Fibroblast of peridontal ligament (primary cell): ENCODE measurements at regions not wholly inside any gene's neighbourhood (a gene's known extent, or its start where the extent isn't known, plus 50 kb on each side); places are given as distances from the start of the nearest gene placed in this dataset.

ENCODE experiments used
- DNase-seq: peaks from one replicate; pipeline ENCODE4 v3.0.0-alpha.2; 2010; ENCODE audit errors: extremely low read depth

DNA sequence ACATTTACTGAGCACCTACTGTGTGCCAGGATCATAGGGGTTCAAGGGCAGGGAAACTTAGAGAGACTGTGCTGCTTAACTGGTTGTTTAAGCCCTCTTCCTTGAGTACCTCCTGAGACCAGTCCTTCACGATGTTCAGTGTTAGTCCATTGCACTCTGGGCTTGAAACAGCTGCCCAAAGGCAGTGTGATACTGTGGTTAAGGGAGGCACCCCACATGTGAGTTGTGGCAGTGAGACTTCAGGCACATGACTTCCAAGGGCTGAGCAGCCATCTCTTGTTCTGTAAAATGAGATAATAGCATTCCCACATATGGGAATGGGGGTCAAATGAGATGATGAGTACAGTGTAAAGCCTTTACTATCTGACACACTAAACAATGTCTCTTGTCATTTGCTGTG, 75.1 kb downstream of the LINGO1 start:
- no peak for DNase-seq

DNA sequence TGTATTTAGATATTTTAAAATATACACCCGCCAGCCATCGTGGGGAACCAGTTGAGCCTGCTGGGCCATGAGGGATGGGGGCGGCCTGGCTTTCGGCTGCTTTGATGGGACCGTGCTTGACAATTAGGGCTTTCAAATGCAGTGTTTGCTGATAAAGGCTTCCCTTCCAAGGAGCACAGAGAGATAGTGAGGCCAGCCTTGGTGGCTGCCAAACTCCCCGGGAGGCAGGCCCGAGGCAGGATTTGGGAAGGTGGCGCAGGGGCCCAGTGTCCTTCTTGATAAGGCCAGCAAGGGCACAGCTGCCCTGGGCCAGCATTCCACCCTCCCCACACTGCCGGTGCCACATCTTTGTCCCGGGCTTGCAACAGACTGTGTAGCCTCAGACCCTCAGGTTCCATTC, 75.6 kb downstream of the LINGO1 start:
- DNase-seq, result no peak

DNA sequence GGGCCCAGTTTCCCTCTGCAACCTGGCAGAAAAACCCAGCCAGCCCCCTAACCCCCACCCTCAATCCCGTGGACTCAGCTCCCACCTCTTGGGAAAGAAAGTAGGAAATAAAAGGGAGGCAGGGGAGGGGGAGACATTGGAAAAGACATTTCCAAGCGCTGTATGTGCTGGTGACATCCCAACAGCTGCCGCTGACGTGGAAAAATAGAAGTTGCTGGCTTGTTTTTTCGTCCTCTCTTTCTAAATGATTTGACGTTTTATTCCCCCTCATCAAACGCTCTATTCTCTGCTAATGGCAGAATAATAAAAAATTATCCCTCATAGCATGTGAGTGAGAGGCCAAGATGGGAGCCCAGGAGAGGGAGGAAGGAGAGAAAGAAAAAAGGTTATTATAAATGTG, 76.1 kb downstream of the LINGO1 start:
- no peak for DNase-seq

DNA sequence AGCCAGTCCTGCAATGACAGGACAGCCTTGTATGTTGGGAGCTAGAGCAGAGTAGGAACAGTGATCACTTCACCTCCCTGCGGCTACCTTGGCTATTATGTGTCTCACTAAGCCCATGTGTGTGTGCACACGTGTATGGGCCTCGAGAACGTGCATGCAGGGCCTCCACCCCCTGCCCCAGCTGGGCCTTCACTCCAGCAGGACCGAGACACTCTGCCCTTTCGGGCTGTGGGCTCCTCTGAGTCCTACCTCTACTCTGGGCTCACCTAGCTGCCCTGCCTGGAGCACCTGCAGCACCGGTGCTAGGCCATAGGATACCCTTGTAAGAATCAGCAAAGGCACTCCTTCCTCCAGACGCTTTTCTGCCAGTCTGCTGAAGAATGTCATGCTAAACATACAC, 77.5 kb downstream of the LINGO1 start:
- no peak for DNase-seq

DNA sequence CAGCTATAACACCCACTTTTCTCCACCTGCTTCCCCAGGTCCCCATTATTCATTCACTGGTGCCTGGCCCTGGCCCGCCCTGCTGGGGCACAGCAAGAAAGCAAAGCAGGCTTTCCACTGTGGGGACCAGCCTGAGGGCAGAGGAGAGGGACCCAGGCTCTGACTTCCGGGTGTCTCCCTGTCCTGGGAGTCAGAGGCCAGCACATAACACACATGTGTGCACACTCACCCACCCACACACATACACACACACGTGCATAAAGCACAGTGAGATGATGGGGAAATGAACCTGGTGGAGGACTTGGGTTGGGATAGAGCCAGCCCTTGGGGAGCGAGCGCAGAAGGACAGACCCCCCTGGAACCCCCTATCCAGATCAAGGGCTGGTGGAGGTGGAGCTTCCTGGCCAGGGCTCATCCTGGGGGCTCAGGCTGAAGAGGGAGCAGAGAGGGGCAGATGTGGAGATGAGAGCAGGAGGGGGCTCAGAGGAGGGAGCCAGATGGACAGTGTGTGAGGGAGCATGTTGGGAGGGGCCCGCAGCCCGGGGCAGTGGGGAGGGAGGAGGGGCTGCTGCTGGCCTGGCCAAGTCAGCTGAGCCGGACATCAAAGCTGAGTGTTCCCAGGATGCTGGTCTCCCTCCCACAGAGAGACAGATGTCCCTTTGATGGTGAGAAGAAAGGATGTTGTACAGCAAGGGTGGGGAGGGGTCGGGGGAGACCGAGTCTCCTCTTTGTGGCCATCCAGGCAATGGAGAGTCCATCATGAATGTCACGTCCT, 78.2 kb downstream of the LINGO1 start:
- no peak for DNase-seq

DNA sequence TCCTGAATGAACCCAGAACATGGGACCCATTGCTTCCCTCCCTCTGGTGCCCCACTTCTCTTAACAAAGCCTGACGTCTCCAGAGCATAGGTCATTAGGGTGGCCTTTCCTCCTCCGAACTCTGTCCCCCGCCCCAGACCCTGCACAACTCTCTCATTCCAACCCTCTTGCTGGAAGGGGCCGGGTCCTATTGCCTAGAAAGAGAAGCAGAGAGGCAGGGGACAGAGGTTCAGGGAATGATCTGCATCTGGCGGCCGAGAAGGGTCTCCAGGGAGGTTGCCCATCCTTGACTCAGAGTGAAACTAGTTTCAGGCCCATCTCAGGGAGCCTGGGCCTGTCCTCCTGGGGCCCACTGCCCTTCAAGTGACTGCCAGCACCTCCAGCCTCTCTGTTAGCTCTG, 79.0 kb downstream of the LINGO1 start:
- no peak for DNase-seq

DNA sequence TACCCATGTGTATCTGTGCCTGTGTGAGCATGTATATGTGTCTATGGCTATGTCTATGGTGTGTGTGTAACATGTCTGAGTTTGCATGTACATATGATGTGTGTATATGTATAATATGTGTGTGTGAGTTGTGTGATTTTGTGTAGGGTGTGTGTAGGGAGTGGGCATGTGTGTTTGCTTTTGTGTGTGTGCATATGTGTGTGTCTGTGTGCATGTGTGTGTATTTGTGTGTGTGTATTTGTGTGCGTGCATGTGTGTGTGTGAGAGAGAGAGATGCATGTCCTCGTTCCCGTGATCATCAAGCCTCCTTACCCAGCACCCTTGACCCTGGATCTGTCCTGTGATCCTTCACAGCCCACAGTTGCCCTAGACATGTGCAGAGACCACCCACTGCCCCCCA, 79.5 kb downstream of the LINGO1 start:
- DNase-seq, result no peak

DNA sequence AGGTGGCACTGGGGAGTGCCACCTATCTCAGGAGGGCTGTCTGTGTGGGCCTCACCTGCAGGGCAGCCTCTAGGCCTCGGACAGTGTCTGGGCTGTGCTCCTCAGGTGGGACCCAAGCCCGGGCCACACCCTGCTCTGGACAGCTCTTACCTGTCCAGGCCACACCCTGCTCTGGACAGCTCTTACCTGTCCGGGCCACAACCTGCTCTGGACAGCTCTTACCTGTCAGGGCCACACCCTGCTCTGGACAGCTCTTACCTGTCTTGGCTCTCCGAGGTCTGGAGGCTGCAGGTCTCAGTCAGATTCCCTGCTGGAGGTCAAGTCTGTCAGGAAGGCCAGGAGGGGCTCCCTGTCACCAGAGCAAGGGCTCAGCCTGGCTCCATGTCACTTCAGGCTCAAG, 80.6 kb downstream of the LINGO1 start:
- DNase-seq, result no peak

DNA sequence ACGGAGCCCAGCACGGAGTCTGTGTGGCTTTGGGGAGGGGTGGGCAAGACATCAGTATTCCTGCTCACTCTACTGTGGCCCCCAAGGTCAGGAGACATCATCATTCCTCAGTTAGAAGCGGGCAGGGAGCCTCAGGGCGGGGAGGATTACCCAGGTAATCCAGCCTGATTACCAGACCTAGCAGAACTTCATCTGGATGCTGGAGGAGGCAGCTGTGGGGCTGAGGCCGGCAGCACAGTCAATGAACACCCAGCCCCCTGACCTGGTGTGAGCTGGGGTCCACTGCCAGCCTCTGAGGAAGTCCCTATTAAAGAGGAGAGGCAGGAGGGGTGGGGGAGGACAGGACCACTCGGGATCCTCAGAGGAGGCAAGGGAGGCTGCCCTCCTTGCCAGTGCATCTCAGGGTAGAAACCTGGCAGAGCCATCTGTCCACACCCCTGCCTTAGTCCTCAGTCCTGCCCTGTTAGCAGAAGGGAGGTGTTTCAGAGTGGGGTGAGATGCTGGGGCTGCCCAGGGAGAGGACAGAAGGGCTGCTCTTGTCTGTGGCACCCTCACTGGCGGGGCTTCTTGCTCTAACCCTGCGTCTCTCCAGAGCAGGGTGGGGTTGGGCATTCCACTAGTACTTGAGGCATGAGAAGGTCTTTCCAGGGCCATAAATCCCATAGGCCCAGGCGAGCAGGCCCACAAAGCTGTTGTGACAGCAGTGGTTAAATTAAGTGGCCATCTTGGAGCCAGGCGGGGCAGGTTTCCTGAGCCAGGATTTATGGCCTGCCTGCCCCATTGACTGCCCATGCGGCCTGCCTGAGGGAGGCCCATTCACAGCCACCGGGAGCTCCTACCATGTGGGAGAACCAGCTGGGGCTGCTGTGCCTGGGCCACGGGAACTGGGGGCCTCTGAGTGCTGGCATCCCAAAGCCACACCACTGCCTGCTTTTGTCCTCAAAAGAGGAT, 82.1 kb downstream of the LINGO1 start:
- no peak for DNase-seq

DNA sequence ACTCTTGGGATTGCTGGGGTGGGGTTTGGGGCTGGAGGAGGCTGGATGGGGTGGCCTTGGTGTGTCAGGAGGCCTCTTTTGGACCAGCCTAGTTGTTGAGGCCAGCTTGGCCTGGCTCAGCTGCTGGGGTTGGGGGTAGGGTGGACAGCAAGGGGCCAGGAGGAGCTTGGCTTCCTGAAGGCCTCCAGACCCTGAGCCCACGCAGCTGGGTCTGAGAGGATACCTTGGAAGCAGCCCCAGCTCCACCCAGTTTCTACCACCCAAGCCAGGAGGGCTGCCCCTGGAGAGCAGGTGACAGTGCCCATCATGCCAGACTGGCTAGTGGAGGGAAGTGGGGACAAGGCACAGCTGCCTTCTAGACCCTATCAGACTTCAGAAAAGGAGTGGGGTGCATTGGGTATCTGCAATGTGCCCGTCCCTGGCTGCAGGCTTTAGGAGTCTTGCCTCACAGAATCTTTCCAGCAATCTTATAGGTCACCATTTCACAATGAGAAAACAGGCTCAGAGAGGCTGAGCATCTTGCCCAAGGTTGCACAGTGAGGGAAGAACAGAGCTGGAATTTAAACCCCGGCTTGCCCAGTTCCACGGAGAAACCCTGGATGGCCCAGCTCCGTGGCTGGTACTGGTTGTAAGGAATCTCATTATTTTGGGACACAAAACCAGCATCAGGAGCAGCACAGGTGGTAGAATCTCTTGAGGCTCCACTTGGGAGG, 83.0 kb downstream of the LINGO1 start:
- DNase-seq, result no peak

DNA sequence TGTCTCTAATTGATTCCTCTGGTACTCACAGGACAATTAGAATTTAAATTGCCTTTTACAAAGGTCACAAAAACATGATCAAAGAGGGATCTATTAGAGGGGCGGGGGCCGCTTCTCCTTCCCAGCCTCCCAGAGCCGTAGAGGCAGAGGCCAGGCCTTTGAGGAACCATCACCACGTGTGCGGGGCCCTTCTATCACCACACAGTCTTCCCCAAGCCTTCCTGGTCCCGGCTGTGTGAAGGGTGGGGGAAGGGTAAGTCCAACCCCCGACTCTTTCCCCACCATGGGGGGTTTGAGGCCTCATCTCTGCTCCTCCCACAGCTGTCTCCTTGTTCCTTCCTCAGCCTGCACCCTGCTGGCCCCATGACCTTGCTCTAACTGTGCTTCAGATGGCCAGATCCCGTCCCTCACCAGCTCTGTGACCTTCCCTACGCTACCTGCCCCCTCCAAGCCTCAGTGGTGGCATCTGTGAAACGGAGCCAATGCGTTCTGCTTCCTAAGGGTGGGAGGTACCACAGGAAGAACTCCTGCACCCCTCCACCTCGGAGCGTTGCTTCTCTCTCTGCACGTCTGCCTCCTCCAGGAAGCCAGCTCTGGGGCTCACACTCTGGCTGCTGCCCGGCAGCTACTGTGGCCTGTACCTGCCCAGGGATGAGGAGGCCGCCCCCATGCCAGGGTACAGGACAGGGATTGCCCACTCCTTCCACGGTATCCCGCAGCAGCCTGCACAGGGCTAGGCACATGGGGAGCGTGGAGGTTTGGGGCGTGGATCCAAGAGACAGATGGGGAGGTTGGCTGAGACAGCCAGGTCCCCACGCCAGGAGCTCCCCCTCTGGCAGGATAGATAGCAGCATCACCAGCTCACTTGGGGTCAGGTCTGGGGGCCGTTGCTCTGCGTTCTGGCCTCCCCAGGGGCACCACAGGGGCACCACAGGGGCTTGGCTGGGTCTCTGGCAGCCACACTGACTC, 83.8 kb downstream of the LINGO1 start:
- DNase-seq, result no peak

DNA sequence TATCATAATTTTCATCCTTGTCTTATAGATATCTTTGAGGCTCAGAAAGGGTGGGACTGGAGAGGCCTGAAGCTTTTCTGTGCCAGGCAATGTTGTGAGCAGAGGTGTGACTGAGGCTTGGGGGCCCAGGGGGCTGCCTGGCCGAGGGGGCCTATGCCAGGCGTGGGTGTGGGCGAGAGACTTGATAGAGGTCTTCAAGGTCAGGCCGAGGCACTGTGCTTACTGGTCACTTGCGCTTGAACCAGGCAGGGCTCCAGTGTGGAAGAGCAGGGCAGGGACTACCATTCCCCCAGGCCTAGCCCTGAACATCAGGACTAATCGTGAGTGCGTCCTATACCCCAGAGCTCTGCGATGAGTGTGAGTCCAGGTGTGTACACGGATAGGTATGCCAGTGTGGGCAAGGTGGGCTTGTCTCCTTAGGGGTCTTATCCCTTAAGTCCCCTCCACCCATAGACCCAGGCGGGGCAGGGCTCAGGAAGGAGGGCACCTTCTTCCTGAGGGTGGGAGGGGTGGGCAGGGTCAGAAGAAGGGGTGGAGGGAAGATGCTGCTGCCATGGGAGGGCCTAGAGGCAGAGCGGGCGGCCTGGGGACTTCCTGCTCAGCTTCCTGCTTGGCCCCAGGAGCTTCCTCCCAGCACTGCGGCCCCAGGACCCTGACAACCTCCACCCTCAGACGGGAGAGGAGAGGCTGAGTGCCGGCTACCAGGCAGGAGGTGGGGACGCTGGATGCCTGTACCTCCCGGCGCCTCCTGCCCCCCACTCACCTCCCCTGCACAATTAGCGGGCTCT, 84.7 kb downstream of the LINGO1 start:
- DNase-seq, result no peak

DNA sequence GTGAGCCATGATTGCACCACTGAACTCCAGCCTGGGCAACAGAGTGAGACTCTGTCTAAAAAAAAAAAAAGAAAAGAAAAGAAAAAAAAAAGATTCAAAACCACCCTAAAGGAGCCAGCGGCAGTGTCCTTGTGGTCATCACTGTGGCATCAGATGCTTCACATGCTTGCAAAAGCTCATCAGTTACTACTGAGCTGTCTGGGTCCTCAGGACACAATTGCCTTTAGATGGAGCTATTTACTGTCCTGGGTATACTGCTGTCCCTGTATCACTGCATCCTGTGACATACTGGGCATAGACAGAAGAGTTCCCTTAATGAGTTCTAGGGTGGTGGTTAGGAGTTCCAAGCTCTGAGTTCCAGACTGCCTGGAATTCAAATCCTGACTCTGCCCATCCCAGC, 85.8 kb downstream of the LINGO1 start:
- DNase-seq, result no peak

DNA sequence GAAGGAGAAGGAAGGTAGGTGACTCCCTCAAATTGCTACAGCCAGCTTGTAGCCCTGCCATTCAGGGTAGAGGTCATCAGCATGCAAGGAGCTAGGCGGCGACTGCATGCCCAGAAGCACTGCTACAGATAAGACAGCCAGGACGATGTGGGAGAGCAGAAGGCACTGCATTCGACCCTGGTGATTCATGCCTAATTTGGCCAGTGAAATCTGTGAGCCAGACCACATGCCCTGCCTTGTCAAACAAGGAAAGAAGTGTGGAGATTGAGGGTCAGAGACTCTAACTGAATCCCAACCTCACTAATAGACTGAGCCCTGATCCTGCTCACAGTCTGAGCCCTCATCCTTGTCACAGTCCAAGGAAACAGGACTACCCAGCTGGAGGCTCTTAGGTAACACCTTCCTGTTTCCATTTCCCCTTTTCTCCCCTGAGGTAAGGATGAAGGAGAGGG, 86.6 kb downstream of the LINGO1 start:
- DNase-seq, result peak; percentile 87

DNA sequence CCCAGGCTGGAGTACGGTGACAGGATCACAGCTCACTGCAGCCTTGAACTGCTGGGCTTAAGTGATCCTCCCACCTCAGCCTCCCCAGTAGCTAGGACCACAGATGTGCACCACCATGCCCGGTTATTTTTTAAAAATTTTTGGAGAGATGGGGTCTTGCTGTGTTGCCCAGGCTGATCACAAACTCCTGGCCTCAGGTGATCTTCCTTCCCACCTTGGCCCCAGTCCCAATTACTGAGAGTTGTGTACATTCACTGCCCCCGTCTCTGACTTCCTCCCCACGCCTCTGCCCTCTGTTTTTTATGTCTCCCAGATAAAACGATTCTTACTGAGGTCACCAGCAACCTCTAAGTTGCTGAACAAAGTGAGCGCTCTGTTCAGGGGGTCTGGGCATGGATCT, 87.7 kb downstream of the LINGO1 start:
- no peak for DNase-seq

DNA sequence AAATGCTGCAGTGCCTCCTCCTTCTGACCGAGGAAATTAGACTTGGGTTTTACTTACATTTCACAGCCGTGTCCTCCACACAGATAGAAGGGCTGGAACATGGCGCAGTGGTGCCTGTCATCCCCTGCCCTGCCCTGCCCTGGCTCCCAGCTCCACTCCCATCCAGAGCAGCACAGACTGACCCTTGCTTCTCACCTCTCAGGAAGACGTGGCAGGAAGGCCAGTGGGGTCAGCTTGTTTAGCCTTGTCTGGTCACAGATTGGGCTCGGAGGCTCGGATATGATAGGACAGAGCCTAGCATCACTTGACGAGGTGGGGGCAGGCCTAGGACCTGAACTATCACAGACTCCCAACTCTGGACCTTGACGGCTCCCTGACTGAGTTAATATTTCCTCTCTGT, 88.5 kb downstream of the LINGO1 start:
- DNase-seq, result no peak

DNA sequence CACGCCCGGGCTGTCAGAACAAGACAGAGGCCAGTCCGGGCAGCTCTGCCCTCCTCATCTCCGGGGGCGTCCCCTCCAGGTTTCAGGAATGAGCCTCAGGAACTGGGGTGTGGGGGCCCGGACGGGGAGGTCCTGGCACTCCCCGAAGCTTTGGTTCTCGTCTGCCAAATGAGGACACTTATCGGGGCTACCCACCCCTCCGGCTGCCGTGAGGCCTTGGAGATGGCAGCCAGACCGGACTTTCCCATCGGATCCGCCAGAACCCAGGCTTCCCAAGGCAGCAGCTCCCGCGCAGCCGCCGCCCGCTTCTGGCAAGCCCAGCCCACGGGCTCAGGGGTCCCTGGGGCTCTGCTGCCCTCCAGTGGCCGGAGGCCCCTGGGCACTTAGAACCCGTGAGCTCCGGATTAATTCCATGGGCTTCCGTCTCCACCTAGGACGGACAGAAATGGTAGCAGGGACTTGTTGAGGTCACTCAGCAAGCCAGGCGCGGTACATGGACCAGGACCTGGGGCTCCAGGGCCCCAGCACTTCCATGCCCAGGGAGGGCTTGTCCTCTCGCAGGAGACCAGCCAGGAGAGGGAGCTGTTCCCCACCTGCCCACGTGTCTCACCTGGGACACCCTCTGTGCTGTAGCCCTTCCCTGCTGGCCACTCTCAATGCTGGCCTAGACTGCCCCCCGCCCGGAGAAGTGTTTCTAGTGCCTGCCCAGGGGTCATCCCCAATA, 89.4 kb downstream of the LINGO1 start:
- peak; percentile 83 for DNase-seq

DNA sequence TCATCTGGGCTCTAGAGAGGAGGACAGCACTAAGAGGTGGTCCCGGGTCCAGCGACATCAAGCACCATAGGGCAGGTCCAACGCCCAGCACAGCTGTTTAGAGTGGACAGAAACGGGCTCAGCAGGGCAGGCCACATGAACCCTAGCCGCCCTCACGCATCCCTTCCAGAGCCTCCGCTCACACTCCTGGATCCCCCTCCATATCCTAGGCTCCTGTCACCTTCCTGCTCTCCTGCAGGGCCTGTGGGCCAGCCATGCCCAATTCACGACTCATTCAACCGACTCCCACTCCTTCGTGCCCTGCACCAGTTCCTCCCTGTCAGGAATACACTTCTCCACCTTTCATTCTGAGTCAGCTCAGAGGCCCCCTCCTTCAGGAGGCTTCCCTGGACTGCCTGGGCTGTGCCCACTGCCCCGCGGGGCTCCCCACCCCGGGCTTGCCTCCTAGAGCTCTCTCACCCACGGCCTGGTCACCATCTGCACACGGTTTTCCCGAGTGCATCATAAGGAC, 90.2 kb downstream of the LINGO1 start:
- DNase-seq, result no peak

DNA sequence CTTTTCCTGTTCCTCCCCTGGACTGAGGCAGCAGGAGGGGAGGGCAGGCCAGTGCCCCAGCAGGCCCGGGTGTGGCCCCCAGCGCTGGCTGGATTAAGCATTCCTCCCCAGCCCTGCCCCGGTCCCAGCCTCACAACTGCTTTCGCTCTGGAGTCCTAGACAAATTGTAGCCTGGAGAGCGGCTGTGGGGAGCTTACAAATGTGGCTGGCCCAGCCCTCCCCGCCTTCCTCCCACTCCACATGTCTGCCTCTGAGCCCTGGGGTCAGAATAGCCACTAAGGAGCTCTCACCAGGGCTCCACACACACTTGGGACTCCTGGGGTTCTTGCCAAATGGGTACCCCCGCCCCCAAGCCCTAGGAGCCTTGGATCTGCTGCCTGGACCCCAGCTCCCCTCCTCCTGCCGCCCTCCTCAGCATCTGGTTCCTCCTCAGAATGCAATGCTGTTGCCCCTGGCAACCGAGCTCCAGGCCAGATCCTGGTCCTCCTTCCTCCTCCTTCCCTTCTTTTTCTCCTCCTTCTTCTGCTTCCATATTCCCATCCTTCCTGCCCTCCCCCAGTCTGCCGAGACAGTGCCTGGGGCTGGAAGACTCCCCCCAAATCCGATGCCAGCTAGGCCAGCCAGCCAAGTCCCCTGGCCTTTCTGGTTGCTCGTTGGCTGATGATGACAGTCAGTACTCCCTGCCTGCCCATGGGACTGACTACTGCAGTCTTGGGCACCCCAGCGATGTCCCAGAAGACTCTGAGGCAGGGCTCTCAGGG, 91.1 kb downstream of the LINGO1 start:
- DNase-seq, result peak; percentile 58
